Fibroblast of lung (primary cell): ENCODE measurements at regions not wholly inside any gene's neighbourhood (a gene's known extent, or its start where the extent isn't known, plus 50 kb on each side); places are given as distances from the start of the nearest gene placed in this dataset.

Source experiments
- EZH2 ChIP-seq: IDR thresholded peaks from 2 replicates; pipeline ENCODE4 v1.5.1; 2012; ENCODE audit warnings: low read length, control low read depth, mild to moderate bottlenecking; ENCODE audit errors: missing control alignments
- TF ChIP-seq, protein P1 (sequence below), 2 donors: IDR thresholded peaks in 1 of 2; conservative IDR thresholded peaks in 1 of 2; 1 replicate in 1 of 2; 2 replicates in 1 of 2; pipeline ENCODE4 v1.5.1; 2011 to 2012; ENCODE audit warnings: low read length in 2 of 2, control low read depth in 1 of 2, inconsistent platforms in 1 of 2, low read depth in 1 of 2, mild to moderate bottlenecking in 1 of 2

DNA sequence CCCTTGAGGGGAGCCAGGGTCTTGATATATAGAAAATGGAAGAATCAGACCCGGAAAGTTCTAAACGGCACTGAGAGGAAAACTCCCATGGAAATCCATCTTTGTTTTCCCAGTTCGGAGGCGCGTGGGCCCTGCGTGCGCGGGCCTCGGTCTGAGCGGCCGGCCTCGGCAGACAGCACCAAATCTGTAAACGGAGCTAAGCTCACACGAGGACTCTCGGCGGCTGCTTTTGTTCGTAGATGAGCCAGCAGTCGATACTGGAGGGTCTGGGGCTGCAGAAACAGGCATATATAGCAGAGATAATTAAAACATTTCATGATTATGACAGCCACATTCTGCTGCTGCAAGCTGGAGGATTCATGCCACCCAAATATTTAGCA lies 68.5 kb upstream of the PPARA start:
- TF ChIP-seq EZH2, result no peak
- TF ChIP-seq, protein P1, sequence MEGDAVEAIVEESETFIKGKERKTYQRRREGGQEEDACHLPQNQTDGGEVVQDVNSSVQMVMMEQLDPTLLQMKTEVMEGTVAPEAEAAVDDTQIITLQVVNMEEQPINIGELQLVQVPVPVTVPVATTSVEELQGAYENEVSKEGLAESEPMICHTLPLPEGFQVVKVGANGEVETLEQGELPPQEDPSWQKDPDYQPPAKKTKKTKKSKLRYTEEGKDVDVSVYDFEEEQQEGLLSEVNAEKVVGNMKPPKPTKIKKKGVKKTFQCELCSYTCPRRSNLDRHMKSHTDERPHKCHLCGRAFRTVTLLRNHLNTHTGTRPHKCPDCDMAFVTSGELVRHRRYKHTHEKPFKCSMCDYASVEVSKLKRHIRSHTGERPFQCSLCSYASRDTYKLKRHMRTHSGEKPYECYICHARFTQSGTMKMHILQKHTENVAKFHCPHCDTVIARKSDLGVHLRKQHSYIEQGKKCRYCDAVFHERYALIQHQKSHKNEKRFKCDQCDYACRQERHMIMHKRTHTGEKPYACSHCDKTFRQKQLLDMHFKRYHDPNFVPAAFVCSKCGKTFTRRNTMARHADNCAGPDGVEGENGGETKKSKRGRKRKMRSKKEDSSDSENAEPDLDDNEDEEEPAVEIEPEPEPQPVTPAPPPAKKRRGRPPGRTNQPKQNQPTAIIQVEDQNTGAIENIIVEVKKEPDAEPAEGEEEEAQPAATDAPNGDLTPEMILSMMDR (conservative IDR thresholded peaks at IDR 0.05 in 1 of 2, IDR thresholded peaks at IDR 0.05 in 1 of 2; ENCODE audit: low read depth in 1 of 2, low read length in 2 of 2), result no peak
